ENCODE measurements at regions not wholly inside any gene's neighbourhood (a gene's known extent, or its start where the extent isn't known, plus 50 kb on each side); places are given as distances from the start of the nearest gene placed in this dataset.

GRCh38 chr2:158738363-158738762 is 56.8 kb upstream of the DAPL1 start:
- no peak for TF ChIP-seq CTCF (IDR thresholded peaks at IDR 0.05; ENCODE audit: unreplicated experiment)
- no peak overlapping the region for H3K4me3 Mint-ChIP-seq (ENCODE audit: low read depth, unreplicated experiment)
- H3K4me1 Mint-ChIP-seq (ENCODE audit: low read depth, unreplicated experiment), result peaks cover 8% of the 10 kb centered on the region
- no peaks in the 10 kb centered on the region for H3K36me3 Mint-ChIP-seq (ENCODE audit: insufficient read depth, unreplicated experiment)
- no TSS peak for BruUV-seq (replicated peaks)
- H3K27me3 Mint-ChIP-seq (ENCODE audit: unreplicated experiment), result peaks cover 15% of the 10 kb centered on the region
- no peaks in the 10 kb centered on the region for H3K9me3 Mint-ChIP-seq (ENCODE audit: low read depth, unreplicated experiment)
- no peak for DNase-seq
- intact Hi-C loops (cut with micrococcal nuclease; ENCODE audit: unreplicated experiment), result no loop called here
- CTCF ChIA-PET, result interaction anchor here (2.9 kb wide), 1 partner anchor 14 kb away, joined by 9 read pairs; no protein-coding TSS in a partner anchor
- no peak overlapping the region for H3K27ac Mint-ChIP-seq (ENCODE audit: unreplicated experiment)

- intact Hi-C loops (cut with micrococcal nuclease; ENCODE audit: unreplicated experiment), result loop anchor here (10.0 kb wide), 1 partner anchor 85 kb away; no protein-coding TSS in a partner anchor
Measured at GRCh38 chr2:158740127-158740526, 55.0 kb upstream of the DAPL1 start.

GRCh38 chr2:158740621-158741020 is 54.5 kb upstream of the DAPL1 start:
- CTCF ChIA-PET, result no interaction called here
- no peak for TF ChIP-seq CTCF (IDR thresholded peaks at IDR 0.05; ENCODE audit: unreplicated experiment)
- no peak for DNase-seq
- H3K36me3 Mint-ChIP-seq (ENCODE audit: insufficient read depth, unreplicated experiment), result no peaks in the 10 kb centered on the region
- no TSS peak for BruUV-seq (replicated peaks)
- H3K4me3 Mint-ChIP-seq (ENCODE audit: low read depth, unreplicated experiment), result no peak overlapping the region
- peaks cover 18% of the 10 kb centered on the region for H3K27me3 Mint-ChIP-seq (ENCODE audit: unreplicated experiment)
- H3K27ac Mint-ChIP-seq (ENCODE audit: unreplicated experiment), result no peak overlapping the region
- H3K9me3 Mint-ChIP-seq (ENCODE audit: low read depth, unreplicated experiment), result no peaks in the 10 kb centered on the region
- H3K4me1 Mint-ChIP-seq (ENCODE audit: low read depth, unreplicated experiment), result peaks cover 15% of the 10 kb centered on the region
- intact Hi-C loops (cut with micrococcal nuclease; ENCODE audit: unreplicated experiment), result loop anchor here (10.0 kb wide), 1 partner anchor 86 kb away; no protein-coding TSS in a partner anchor

More at GRCh38 chr2:158740127-158740526, 55.0 kb upstream of the DAPL1 start:
- Mint-ChIP-seq H3K36me3 (ENCODE audit: insufficient read depth, unreplicated experiment) (no peaks in the 10 kb centered on the region), H3K27me3 (ENCODE audit: unreplicated experiment) (peaks cover 15% of the 10 kb centered on the region), H3K4me1 (ENCODE audit: low read depth, unreplicated experiment) (peaks cover 15% of the 10 kb centered on the region), H3K9me3 (ENCODE audit: low read depth, unreplicated experiment) (no peaks in the 10 kb centered on the region), H3K27ac (ENCODE audit: unreplicated experiment) (no peak overlapping the region), H3K4me3 (ENCODE audit: low read depth, unreplicated experiment) (no peak overlapping the region)
- DNase-seq, result no peak
- no peak for TF ChIP-seq CTCF (IDR thresholded peaks at IDR 0.05; ENCODE audit: unreplicated experiment)
- BruUV-seq (replicated peaks), result no TSS peak
- CTCF ChIA-PET, result interaction anchor here (0.7 to 2.9 kb wide), 2 partner anchors 16 to 18 kb away, joined by 5 to 9 read pairs; no protein-coding TSS in a partner anchor

GRCh38 chr2:158741625-158742024 is 53.5 kb upstream of the DAPL1 start:
- no peaks in the 10 kb centered on the region for H3K9me3 Mint-ChIP-seq (ENCODE audit: low read depth, unreplicated experiment)
- H3K27ac Mint-ChIP-seq (ENCODE audit: unreplicated experiment), result no peak overlapping the region
- no peak overlapping the region for H3K4me3 Mint-ChIP-seq (ENCODE audit: low read depth, unreplicated experiment)
- DNase-seq, result no peak
- peaks cover 15% of the 10 kb centered on the region for H3K4me1 Mint-ChIP-seq (ENCODE audit: low read depth, unreplicated experiment)
- CTCF ChIA-PET, result interaction anchor here (1.3 kb wide), 1 partner anchor 17 kb away, joined by 4 read pairs; no protein-coding TSS in a partner anchor
- BruUV-seq (replicated peaks), result no TSS peak
- peaks cover 28% of the 10 kb centered on the region for H3K27me3 Mint-ChIP-seq (ENCODE audit: unreplicated experiment)
- TF ChIP-seq CTCF (IDR thresholded peaks at IDR 0.05; ENCODE audit: unreplicated experiment), result no peak
- intact Hi-C loops (cut with micrococcal nuclease; ENCODE audit: unreplicated experiment), result loop anchor here (10.0 kb wide), 1 partner anchor 87 kb away; no protein-coding TSS in a partner anchor
- no peaks in the 10 kb centered on the region for H3K36me3 Mint-ChIP-seq (ENCODE audit: insufficient read depth, unreplicated experiment)

Data from Calu3 (cell line).